HCT116 (cell line): ENCODE measurements at regions not wholly inside any gene's neighbourhood (a gene's known extent, or its start where the extent isn't known, plus 50 kb on each side); places are given as distances from the start of the nearest gene placed in this dataset.

Source experiments
- ATAC-seq: fragments of 200-7000 bp; cut with Tn5 transposase; 2 replicates; pipeline ENCODE4 v1.9.1; 2020; ENCODE audit warnings: mild to moderate bottlenecking, moderate library complexity
- BruUV-seq: library from RNA; stranded (reverse); fragments of 400-500 nt; replicated peaks from 2 replicates; lab custom pipeline; 2021; lab: Mats Ljungman, UMichigan
- CTCF ChIA-PET: fragments of 300-600 bp; sonication (Branson Sonifier 250); formaldehyde crosslinking; loops from one replicate; lab custom pipeline; 2021; ENCODE audit warnings: antibody characterized with exemption; lab: Charles Lee
- POLR2A ChIA-PET: fragments of 300-600, 350-600 bp; sonication (Branson Sonifier 250); formaldehyde crosslinking; loops from one replicate; lab custom pipeline; 2021; ENCODE audit warnings: antibody characterized with exemption; lab: Charles Lee
- RAD21 ChIA-PET, 2 experiments: fragments of 300-600 bp; sonication (Branson Sonifier 250); formaldehyde crosslinking; loops; one replicate each; lab custom pipeline; 2023; ENCODE audit warnings: low total read pairs in 2 of 2; ENCODE audit not compliant: uncharacterized antibody in 2 of 2, unreplicated experiment in 2 of 2, low non-redundant PET in 1 of 2; lab: Charles Lee
- DNase-seq: peaks from one replicate; pipeline ENCODE4 v3.0.0-alpha.2; 2010; ENCODE audit warnings: low read depth, low spot score
- H2AFZ ChIP-seq: fragments of 200-600 bp; shearing (Covaris generic), sonication (generic); 2 replicates; pipeline ENCODE4 v1.6.1; 2017; ENCODE audit warnings: low read depth, mixed run types, mixed read lengths, antibody characterized with exemption, low read length; ENCODE audit not compliant: poor library complexity, severe bottlenecking
- H3K27ac ChIP-seq: 2 replicates; pipeline ENCODE4 v1.5.1; 2012; ENCODE audit warnings: low read depth, low read length
- H3K27me3 ChIP-seq: fragments of 200-600 bp; sonication (generic); 2 replicates; pipeline ENCODE4 v1.6.1; 2016; ENCODE audit warnings: mixed run types, low read length, mixed read lengths; ENCODE audit not compliant: insufficient read depth
- H3K36me3 ChIP-seq, 2 experiments: fragments of 200-500 bp in 1 of 2; fragments of 200-600 bp in 1 of 2; sonication (Bioruptor generic) in 1 of 2; sonication (generic) in 1 of 2; 2 replicates each; pipeline versions ENCODE4 v1.5.1 to v1.6.1; 2014 to 2016; ENCODE audit warnings: low read length in 2 of 2, inconsistent platforms in 1 of 2, mixed read lengths in 1 of 2, mixed run types in 1 of 2; ENCODE audit not compliant: insufficient read depth in 2 of 2, control insufficient read depth in 1 of 2
- H3K4me1 ChIP-seq, 2 experiments: fragments of 200-600 bp in 1 of 2; sonication (generic) in 1 of 2; 2 replicates each; pipeline versions ENCODE4 v1.5.1 to v1.6.1; 2012 to 2017; ENCODE audit warnings: low read length in 2 of 2, inconsistent platforms in 1 of 2, mild to moderate bottlenecking in 1 of 2, mixed read lengths in 1 of 2, mixed run types in 1 of 2, moderate library complexity in 1 of 2; ENCODE audit not compliant: insufficient read depth in 2 of 2, control insufficient read depth in 1 of 2
- H3K4me2 ChIP-seq: fragments of 200-600 bp; sonication (generic); 2 replicates; pipeline ENCODE4 v1.6.1; 2017; ENCODE audit warnings: mixed run types, low read length, mixed read lengths
- H3K4me3 ChIP-seq, 2 experiments: fragments of 200-600 bp in 1 of 2; sonication (generic) in 1 of 2; replicated peaks in 1 of 2; 2 replicates each; pipeline ENCODE4 v1.5.1; 2011 to 2016; ENCODE audit warnings: low read length in 2 of 2, control low read depth in 1 of 2, low read depth in 1 of 2, mild to moderate bottlenecking in 1 of 2, mixed read lengths in 1 of 2, mixed run types in 1 of 2
- H3K79me2 ChIP-seq: fragments of 200-600 bp; sonication (generic); 2 replicates; pipeline ENCODE4 v1.6.1; 2017; ENCODE audit warnings: mild to moderate bottlenecking, mixed run types, low read length, moderate library complexity, mixed read lengths; ENCODE audit not compliant: insufficient read depth
- H3K9ac ChIP-seq: fragments of 200-600 bp; sonication (generic); 2 replicates; pipeline ENCODE4 v1.6.1; 2016; ENCODE audit warnings: low read length, mixed read lengths
- H3K9me2 ChIP-seq: fragments of 200-600 bp; sonication (generic), shearing (Covaris generic); 2 replicates; pipeline ENCODE4 v1.6.1; 2017; ENCODE audit warnings: mixed run types, mild to moderate bottlenecking, moderate library complexity; ENCODE audit not compliant: insufficient read depth
- H3K9me3 ChIP-seq, 2 experiments: fragments of 200-500 bp in 1 of 2; fragments of 200-600 bp in 1 of 2; sonication (Bioruptor generic) in 1 of 2; sonication (generic) in 1 of 2; 2 replicates each; pipeline ENCODE4 v1.6.1; 2014 to 2017; ENCODE audit warnings: low read length in 2 of 2, mixed read lengths in 2 of 2, inconsistent platforms in 1 of 2, low read depth in 1 of 2, mild to moderate bottlenecking in 1 of 2, mixed run types in 1 of 2, moderate library complexity in 1 of 2; ENCODE audit not compliant: control insufficient read depth in 1 of 2, insufficient read depth in 1 of 2
- H4K20me1 ChIP-seq: fragments of 200-600 bp; sonication (generic), shearing (Covaris generic); 2 replicates; pipeline ENCODE4 v1.6.1; 2017; ENCODE audit warnings: mixed run types, mild to moderate bottlenecking, moderate library complexity; ENCODE audit not compliant: insufficient read depth
- CBX3 ChIP-seq: IDR thresholded peaks from 2 replicates; pipeline ENCODE4 v1.6.1; 2012; ENCODE audit warnings: low read depth
- CEBPB ChIP-seq: IDR thresholded peaks from 2 replicates; pipeline ENCODE4 v1.6.1; 2012; ENCODE audit warnings: low read depth
- CTCF ChIP-seq, 3 experiments: fragments of 200-600 bp in 1 of 3; sonication (generic) in 1 of 3; IDR thresholded peaks in 2 of 3; conservative IDR thresholded peaks in 1 of 3; 2 replicates each; pipeline ENCODE4 v1.5.1; 2012 to 2017; ENCODE audit warnings: low read depth in 2 of 3, low read length in 2 of 3, antibody characterized with exemption in 1 of 3, borderline replicate concordance in 1 of 3, control low read depth in 1 of 3, mild to moderate bottlenecking in 1 of 3, mixed read lengths in 1 of 3, mixed run types in 1 of 3, moderate library complexity in 1 of 3; ENCODE audit not compliant: insufficient read depth in 1 of 3
- EGR1 ChIP-seq: IDR thresholded peaks from 2 replicates; pipeline ENCODE4 v1.6.1; 2012; ENCODE audit warnings: low read depth
- ELF1 ChIP-seq: IDR thresholded peaks from 2 replicates; pipeline ENCODE4 v1.6.1; 2012; ENCODE audit warnings: low read depth, borderline replicate concordance
- JUND ChIP-seq: IDR thresholded peaks from 2 replicates; pipeline ENCODE4 v1.6.1; 2012
- POLR2AphosphoS5 ChIP-seq: IDR thresholded peaks from 2 replicates; pipeline ENCODE4 v1.6.1; 2011; ENCODE audit warnings: mild to moderate bottlenecking, low read depth, low read length, moderate library complexity
- RAD21 ChIP-seq: IDR thresholded peaks from 2 replicates; pipeline ENCODE4 v1.6.1; 2012; ENCODE audit warnings: low read depth, mild to moderate bottlenecking
- SIN3A ChIP-seq: IDR thresholded peaks from 2 replicates; pipeline ENCODE4 v1.6.1; 2012; ENCODE audit warnings: low read depth
- SRF ChIP-seq: IDR thresholded peaks from 2 replicates; pipeline ENCODE4 v1.6.1; 2012; ENCODE audit warnings: low read depth
- YY1 ChIP-seq: IDR thresholded peaks from 2 replicates; pipeline ENCODE4 v1.6.1; 2011; ENCODE audit warnings: low read length, low read depth, moderate library complexity, mild to moderate bottlenecking; ENCODE audit not compliant: insufficient replicate concordance; ENCODE audit errors: extremely low read depth
- ZFX ChIP-seq: fragments of 450-650 bp; IDR thresholded peaks from 2 replicates; pipeline ENCODE4 v1.6.1; 2017
- intact Hi-C: fragments of 100-400 bp; cut with micrococcal nuclease; formaldehyde crosslinking; loops from 2 replicates; pipeline ENCODE4 v1.10.0; 2022

- RAD21 ChIA-PET: no interaction called here
- ATAC-seq: no peak
- no peak for DNase-seq
- Histone ChIP-seq H4K20me1 (no peaks in the 10 kb centered on the region), H3K4me3 (no peak overlapping the region), H3K79me2 (no peaks in the 10 kb centered on the region), H3K27me3 (peaks cover 27% of the 10 kb centered on the region), H2AFZ (no peak overlapping the region), H3K4me2 (no peak overlapping the region)
- intact Hi-C loops: loop anchor here (2.0 kb wide), 1 partner anchor 48 kb away; no protein-coding TSS in a partner anchor
- POLR2A ChIA-PET: no interaction called here
- CTCF ChIA-PET: no interaction called here
- BruUV-seq: no TSS peak
- no peak for TF ChIP-seq SIN3A
- TF ChIP-seq SRF: no peak
- TF ChIP-seq ELF1: no peak
- TF ChIP-seq ZFX: no peak
- no peak for TF ChIP-seq CTCF (IDR thresholded peaks at IDR 0.05 in 2 of 3, conservative IDR thresholded peaks at IDR 0.05 in 1 of 3; ENCODE audit: borderline replicate concordance in 1 of 3, insufficient read depth in 1 of 3, low read depth in 2 of 3, low read length in 2 of 3)
- TF ChIP-seq CBX3: no peak
- no peak for TF ChIP-seq POLR2AphosphoS5
- TF ChIP-seq EGR1: no peak
- no peak for TF ChIP-seq JUND
- TF ChIP-seq RAD21: no peak
- no peak for TF ChIP-seq YY1
- no peak for TF ChIP-seq CEBPB
- TF ChIP-seq, all 23 proteins: peak for 0
- Histone ChIP-seq H3K9ac (no peak overlapping the region), H3K9me2 (no peaks in the 10 kb centered on the region), H3K9me3 (no peaks in the 10 kb centered on the region), H3K36me3 (no peaks in the 10 kb centered on the region), H3K4me1 (no peaks in the 10 kb centered on the region), H3K27ac (no peak overlapping the region)
These were observed 59.3 kb upstream of the APBB1IP start for GRCh38 chr10:26378861-26379294.
